ENCODE measurements at regions not wholly inside any gene's neighbourhood (a gene's known extent, or its start where the extent isn't known, plus 50 kb on each side); places are given as distances from the start of the nearest gene placed in this dataset.
"Not testable (repeated sequence)": the region's sequence is repeated elsewhere in the genome, so short reads cannot be mapped to it uniquely, and the experiment has no call there.

GRCh38 chr3:43236008-43236407, 50.3 kb upstream of the SNRK start:
- no peak for DNase-seq

DNA sequence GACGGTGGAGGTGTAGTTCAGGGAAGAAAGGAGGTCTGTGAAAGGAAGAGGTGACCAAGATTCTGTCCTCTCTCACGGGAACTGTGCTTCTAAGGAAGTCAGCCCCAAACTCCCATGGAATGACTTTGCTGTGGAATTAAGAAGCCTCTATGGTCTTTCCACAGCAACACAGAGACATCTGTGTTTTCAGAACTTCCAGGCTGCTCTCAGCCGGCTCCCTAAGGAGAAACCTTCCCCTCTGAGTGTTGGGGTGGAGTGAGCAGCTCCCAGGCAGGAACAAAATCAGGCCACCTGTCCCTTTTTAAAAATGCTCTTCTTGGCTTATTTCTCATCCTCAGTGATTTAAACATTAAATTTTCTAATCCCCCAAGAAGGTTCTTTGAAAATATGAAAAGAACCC, 53.3 kb upstream of the SNRK start:
- DNase-seq, result no peak

DNA sequence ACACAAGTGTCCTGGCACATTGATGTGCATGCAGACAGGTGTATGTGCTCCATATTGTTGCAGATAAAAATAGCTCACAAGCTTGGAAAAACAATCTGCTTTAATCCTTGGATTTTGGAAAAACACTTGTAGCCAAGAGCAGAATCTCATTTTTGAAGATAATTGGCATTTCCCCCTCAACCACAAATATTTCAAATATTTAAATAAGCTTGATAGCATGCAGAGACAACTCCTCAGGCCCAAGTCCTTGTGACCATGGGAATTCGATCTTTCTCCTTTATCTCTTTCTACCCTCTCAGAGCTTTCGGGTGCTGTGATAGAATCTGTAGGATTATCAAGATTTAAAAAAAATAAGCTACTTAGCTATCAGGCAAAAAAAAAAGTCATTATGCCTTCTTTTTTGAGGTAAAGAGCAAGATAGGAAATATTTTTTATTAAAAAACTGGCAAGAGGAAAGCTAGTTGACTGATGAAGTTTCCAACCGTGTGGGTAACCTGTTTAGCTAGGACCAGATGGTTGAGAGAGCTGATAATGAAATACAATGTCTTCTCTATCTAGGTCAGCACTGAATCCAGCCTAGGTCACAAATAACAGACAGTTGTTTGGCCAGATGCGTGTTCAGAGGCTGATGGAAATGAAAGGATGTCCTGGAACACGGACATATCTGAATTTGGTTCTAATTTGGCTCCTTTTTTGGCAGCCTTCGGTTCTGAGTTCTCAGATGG, 54.9 kb upstream of the SNRK start:
- no peak for DNase-seq

GRCh38 chr3:43229865-43230264, 56.5 kb upstream of the SNRK start:
- DNase-seq, result not testable (repeated sequence)

- DNase-seq, result not testable (repeated sequence)
Measured at GRCh38 chr3:43227685-43228084, 58.7 kb upstream of the SNRK start.

DNA sequence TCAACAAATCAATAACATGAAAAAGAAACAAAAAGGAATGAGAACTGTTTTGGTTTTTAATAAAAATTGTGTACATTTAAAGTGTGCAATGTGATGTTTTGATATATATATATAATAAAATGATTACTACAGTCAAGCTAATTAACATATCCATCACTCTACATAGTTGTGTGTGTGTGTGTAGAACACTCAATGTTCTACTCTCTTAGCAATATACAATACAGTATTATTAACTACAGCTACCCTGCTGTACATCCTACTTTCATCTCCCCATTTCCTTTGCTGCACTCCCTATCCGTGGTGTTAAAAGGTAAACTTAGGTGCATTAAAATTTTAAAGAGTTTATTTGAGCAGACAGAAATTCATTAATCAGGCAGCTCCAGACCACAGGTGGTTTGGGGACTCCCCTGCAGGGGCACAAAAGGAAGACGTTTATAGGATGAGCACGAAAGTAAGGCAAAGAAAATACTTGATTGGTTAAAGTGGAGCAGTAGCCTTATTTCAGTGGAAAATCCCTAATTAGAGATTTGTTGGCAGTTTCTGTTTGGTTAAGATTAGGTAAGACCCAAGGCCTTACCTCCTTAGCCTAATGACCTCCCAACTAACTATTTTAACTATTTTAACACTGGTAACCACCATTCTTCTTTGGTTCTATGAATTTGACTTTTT, 61.8 kb upstream of the SNRK start:
- no peak for DNase-seq

GRCh38 chr3:43223670-43224364, 62.5 kb upstream of the SNRK start:
- peak in 1 of 5 experiments; percentile 19 for DNase-seq

DNA sequence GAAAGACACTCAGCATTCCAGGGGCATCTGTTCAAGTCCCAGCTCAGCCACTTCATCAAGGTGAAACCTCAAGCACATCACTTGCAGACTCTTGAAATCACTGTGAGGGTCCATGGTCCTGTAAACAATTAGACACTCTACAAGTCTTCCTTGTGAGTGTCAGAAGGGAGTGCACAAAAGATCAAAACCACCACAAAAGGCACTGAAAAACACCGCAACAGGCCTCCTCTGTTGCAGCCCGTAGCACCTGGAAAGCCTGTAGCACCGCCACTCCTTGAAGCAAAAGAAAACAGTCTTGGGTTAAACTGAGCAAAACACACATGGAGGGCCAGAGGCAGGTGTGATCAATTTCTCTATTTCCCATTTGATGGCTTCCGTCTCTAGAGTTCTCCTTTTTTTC, 63.8 kb upstream of the SNRK start:
- DNase-seq, result no peak

DNA sequence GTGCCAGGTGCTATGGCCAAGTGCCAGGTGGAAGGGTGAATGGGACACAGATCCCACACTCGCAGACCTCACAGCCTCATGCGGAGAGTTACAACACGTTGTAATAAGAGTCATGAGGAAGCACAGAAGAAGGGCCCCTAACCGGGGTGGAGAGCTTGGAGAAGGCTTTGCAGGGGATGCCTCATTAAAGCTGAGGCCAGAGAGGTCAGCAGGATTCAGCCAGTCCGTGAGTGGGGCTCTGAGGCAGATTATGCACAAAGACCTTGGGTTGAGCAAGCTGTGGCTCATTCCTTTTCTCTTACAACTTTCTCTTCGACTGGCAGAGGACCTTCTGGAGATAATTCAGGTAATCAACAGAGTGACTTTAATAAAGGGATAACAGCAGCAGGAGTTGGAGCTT, 65.3 kb upstream of the SNRK start:
- no peak for DNase-seq

GRCh38 chr3:43219616-43220015, 66.7 kb upstream of the SNRK start:
- DNase-seq, result no peak

GRCh38 chr3:43218921-43219320, 67.4 kb upstream of the SNRK start:
- DNase-seq, result no peak

DNA sequence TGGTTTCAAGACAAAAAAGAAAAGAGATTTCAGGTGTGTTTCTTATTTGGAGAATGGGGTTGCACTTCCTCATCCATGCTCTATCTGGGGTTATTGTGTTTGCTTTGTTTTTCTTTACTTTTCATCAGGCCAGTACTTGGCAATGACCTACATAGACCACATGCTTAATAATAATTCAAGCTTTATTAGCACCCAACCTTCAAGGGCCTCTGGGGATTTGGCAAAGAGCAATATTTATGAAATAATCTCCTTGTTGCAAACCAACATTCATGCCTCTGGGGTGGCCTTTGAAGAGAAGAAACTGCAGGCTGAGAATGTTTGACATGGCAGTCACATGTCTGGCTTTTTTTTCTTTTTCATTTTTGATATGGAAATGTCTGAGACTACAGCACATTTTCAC, 68.2 kb upstream of the SNRK start:
- DNase-seq, result no peak

GRCh38 chr3:43217633-43218032, 68.7 kb upstream of the SNRK start:
- no peak for DNase-seq

DNA sequence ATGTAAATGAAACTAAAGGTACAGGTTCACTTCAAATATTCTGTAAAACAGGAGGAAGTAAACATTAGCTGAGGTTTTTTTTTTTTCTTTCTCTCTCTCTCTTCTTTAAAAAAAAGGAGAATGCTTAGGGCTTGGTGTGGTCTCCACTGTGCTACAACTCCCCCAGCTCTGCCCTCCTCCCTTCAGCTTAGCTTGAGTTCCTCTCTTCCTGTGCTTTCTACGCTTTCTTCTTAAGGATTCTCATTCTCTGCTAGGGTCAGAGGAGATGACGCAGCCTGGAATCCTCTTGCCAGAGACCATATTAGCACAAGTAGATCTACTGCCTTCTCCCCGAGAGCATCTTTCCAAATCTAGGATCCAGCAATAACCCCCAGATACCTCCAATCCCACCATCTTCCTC, 69.1 kb upstream of the SNRK start:
- DNase-seq, result no peak

DNA sequence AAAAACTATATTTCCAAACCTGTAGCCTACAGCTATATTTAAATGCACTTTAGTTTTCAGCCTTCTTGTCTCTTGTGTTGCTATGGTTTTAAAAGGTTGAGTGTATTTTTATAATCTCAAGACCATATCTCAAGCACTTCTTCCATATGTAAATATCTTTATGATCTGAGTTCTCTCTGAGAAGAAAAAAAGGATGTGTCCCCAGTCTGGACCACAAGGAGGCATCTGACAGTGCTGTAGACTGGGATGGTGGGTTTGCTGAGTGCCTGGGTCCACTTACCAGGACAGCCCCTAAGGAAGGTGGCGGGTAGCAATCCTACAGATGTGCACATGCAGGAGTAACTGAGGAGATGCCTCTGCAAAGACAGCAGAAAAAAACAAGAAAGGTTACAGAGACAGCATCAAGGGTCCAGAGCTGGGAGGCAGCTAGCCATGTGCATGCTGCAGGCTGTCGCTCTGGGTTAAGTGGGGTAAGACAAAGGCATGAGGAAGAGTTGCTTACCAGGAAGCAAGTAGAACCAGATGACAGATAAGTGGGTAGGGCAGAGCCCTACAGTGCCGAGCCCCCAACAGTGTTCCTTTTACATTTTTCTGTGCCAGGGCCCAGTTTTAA, 70.6 kb upstream of the SNRK start:
- peak in 1 of 5 experiments; percentile 5 for DNase-seq

DNA sequence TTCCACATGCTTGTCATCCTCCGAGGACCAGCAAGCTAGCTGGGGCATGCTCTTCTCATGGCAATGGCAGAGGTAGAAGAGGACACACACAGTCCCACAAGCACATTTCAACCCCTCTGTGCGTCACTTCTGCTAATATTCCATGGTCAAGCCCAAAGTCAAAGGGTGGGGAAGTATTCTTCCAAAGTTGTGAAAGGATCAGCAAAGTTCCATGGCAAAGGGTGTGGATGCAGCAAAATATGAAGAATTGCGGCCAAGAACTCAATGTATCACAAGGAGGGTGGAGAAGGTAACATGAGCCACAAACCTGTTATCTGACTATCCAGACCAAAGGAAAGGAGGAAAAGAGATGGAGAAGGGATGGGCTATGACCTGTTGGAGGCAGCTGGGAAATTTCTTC, 71.2 kb upstream of the SNRK start:
- DNase-seq, result no peak

DNA sequence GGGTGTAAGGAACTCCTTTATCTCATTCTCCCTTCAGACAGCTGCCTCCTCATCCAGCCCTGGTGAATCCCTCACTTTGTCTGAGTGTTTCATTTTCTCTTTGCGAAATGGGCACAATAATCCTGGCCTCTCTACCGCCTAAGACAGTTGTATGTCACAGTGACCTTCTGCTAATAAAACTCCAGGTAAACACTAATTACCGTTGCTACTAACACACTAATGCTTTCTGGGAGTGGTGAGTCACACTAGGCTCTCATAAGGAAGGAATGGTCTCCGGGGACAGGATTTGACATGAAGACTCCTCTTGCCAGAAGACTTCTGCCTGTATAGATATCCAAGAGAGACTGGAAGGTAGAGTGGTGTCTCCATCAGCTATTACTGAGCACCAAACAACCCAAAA, 71.7 kb upstream of the SNRK start:
- DNase-seq, result no peak

GRCh38 chr3:43213631-43214030, 72.7 kb upstream of the SNRK start:
- DNase-seq, result no peak

DNA sequence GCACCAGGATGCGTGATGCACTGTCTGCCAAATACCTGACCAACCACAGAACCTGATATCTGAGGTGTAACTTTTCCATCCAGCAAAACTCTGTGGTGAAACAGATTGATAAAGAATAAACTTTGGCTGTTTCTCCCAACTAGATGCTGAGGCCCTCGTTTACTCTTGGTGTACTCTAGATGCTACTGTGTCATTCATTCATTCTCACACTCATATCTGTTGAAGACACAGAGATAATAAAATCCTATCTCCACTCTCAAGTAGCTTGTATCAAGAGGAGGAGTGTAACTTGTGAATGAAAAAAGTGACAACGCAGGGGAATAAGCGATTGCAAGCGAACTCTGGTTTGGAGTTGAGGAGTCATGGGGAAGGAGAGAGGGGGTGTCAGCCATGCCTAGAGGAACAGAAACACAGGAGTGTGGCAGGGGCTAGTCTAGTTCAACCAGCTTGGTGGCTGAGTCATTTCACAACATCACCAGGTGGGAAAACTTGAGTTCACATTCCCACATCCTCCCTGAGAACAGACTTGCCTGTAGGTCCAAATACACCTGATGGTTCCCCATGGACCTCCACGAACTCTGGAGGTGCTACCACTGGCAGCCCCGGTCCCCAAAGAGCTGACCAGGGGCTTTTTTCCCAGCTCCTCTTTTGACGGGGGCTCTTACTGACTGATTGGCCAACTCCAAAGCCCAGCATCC, 73.3 kb upstream of the SNRK start:
- DNase-seq, result no peak

DNA sequence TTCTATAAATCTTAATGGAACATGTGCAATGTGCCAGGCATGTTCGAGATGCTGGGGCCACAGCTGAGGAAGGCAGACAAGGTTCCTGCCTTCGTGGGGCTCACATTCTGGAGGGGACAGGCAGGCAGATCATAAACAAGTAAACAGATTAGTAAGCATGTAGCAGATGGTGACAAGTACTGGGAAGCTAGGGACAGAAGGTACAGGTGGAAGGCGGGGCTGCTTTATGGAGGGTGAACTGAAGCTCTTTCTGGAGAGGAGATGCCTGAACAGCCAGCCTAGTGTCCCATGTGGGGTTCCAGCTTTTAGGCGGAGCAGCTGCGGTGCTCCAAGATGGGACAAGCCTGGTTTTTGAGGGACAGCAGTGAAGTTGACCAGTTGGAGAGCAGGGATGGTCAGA, 74.7 kb upstream of the SNRK start:
- no peak for DNase-seq

GRCh38 chr3:43210049-43211027, 76.0 kb upstream of the SNRK start:
- DNase-seq, result no peak

DNA sequence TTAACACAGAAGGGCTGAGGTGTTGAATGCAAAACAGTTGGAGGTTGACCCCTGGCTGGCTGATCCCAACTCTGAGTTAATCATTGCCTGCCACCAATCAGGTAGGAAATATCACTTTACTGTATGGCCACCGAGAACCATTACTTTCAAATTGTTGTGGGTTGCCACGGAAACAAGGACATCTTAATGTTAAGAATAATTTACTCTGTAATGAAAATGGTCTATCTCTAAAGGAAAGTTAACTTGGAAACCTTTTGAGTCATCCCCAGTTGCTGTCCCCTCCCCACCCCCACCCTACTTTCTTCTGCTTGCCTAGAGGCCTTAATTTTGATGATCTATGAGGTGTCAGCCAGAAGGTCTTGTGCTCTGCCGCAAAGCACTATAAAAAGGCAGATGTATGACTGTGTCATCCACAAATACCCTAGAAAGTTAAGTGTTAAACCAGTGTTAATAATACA, 78.7 kb upstream of the SNRK start:
- no peak for DNase-seq

Data from T-helper 2 cell (primary cell).